Inferior parietal cortex (tissue), 1 donor: ENCODE measurements at regions not wholly inside any gene's neighbourhood (a gene's known extent, or its start where the extent isn't known, plus 50 kb on each side); places are given as distances from the start of the nearest gene placed in this dataset.
"Not testable (repeated sequence)": the region's sequence is repeated elsewhere in the genome, so short reads cannot be mapped to it uniquely, and the experiment has no call there.

Experiments used
- DNase-seq: peaks from one replicate; pipeline ENCODE4 v3.0.0-alpha.2; 2016; ENCODE audit errors: extremely low spot score

GRCh38 chr5:125898851-125899405 lies 524.3 kb upstream of the GRAMD2B start:
- DNase-seq, result no peak

DNA sequence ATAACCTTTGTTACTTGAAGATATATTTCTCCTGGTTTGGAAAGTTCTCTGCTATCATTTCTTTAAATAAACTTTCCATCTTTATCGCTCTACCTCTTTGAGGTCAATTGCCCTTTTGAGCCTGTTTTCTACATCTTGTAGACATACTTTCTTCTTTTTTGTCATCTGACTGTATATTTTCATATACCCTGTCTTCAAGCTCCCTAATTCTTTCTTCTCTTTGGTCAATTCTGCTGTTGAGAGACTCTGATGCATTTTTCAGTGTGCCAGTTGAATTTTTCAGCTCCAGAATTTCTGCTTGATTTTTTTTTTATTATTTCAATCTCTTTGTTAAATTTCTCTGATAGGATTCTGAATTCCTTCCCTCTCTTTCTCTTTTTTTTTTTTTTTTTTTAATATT lies 511.2 kb upstream of the GRAMD2B start:
- DNase-seq, result no peak

GRCh38 chr5:125913200-125913599 lies 510.0 kb upstream of the GRAMD2B start:
- no peak for DNase-seq

- DNase-seq, result no peak
These were observed 508.7 kb upstream of the GRAMD2B start for GRCh38 chr5:125914471-125914870.

DNA sequence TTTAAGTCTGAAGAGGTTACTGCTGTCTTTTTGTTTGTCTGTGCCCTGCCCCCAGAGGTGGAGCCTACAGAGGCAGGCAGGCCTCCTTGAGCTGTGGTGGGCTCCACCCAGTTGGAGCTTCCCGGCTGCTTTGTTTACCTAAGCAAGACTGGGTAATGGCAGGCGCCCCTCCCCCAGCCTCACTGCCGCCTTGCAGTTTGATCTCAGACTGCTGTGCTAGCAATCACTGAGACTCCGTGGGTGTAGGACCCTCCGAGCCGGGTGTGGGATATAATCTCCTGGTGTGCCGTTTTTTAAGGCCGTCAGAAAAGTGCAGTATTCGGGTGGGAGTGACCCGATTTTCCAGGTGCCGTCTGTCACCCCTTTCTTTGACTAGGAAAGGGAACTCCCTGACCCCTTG lies 499.3 kb upstream of the GRAMD2B start:
- DNase-seq, result not testable (repeated sequence)

- DNase-seq, result no peak
These were observed 497.0 kb upstream of the GRAMD2B start for GRCh38 chr5:125926172-125926571.

GRCh38 chr5:125928663-125929062 lies 494.5 kb upstream of the GRAMD2B start:
- DNase-seq, result no peak

DNA sequence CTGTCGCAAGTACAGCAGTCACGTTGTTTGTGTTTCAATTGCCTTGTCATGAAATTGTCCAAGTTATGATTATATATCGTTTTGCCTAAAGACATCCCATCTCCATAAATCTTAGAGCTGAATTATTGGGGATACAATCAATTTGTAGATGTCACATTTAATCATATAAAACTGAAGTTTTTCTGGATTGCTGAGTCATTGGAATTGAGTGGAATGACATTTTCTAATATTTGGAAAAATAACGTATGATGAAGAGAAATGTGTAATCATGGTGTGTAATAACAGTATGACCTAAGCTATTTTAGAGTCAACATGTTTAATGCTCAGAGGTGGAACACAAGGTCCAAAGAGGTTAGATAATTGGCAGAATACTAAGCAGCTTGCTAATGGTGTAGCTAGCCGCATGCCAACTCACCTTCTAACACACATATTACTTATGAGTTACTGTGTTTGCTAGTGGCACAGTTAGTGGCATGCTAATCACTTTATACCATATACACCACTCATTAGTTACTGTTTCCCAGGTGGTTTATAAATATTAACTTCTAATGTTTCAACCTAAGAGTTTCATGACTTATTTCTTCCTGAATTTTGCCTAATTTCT lies 473.1 kb upstream of the GRAMD2B start:
- no peak for DNase-seq

- DNase-seq, result no peak
These were observed 462.1 kb upstream of the GRAMD2B start for GRCh38 chr5:125961150-125961549.

- DNase-seq, result no peak
These were observed 457.6 kb upstream of the GRAMD2B start for GRCh38 chr5:125965577-125965976.

DNA sequence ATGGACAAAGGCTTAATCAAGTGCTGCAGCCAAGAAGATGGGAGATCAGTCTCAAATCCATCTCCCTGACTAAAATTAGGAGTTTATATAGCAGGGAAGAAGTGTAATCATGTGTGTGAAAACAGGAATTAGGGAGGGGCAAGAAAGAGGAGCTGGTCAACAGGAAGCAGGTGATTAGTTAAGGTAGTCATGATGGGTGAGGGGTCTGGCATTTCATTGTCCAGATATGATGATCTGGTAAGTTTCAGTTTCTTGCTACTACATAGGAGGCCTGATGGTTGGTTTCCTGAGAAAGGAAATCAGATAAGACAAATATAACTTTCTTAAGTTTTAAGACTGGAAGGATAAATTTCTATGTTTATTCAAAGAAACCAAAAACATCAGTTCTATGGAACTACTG lies 455.6 kb upstream of the GRAMD2B start:
- DNase-seq, result no peak

DNA sequence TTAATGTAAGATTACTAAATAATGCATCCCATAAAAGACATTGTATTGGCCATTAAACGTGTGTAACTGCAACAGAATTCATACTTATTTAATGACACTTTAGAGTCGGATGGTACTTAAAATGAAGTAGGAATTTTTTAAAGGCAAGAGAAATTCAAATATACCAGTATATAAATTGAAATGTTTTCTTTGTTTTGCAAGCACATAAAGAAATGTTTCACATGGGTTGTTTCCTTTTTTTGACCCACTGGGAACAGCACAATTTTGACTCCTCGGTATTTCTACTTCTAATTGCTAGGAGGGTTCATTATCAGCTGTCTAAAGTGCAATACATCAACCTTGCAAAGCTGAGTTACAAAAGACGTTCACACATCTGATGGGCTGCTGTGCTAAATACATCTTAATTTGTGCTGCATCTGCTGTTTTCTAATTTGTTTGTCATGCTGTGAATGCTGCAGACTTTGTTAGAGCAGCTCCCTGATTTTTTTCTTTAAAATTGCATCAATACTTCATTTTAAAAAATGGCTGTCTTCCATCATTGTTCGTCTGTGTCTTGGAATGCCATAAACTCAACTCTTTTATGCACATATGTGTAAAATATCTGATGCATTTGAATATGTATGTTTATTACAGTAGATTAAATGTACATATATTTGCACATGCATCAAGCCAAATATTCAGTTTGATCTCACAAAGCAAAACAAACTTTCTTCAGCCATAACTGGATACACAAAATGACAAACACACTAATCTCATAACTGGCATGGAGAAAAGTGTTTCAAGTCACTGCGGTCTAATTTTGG lies 454.0 kb upstream of the GRAMD2B start:
- no peak for DNase-seq

- DNase-seq, result no peak
These were observed 453.4 kb upstream of the GRAMD2B start for GRCh38 chr5:125969814-125970171.

DNA sequence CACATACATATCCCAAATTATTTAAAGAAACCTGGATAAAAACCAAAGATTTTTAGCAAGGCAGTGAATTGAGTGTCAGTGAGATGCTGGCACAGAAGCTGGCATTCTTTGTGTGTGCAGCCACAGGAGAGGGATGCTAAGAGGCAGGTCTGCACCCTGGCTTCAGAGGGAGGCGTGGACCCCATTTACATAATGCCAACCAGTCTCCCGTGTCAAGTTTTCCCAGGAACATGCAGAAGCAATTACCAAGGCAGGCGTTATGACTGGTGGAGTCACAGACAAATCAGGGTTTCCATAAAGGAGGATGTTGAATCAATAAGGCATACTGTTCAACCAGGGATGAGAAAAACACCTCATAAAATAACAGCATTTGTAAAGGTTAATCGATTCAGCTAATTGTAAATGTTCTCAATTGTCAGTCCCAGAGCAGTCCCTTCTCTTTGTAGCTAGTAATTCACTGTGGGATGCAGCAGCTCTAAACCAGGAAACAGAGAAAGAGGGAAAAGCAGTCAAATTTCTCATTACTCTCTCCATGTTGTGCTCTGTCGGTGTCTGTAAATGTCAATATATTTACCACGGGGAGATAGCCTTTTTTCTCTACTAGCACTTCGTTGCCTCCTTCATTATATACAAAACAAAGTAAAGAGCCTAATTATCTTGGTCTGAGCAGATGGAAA lies 452.4 kb upstream of the GRAMD2B start:
- no peak for DNase-seq

- no peak for DNase-seq
These were observed 450.5 kb upstream of the GRAMD2B start for GRCh38 chr5:125972706-125973105.

DNA sequence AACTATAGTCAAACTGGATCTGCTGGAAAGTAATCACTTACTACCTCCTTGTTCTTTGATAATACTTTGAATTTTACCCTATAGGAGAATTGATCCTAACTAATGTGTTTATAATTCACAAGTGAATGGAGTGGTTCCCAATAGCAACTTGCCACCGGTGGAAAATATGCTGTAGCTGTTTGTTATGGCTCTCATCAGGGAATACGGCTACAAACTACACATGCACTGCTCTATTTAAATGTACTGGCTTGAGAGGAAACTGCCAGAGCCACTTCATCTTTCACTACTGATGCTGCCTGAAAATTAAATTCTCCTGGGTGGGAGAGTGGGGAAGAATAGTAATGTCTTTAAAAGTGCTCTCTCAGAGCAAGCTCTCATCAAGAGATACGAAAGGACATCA lies 448.5 kb upstream of the GRAMD2B start:
- no peak for DNase-seq

DNA sequence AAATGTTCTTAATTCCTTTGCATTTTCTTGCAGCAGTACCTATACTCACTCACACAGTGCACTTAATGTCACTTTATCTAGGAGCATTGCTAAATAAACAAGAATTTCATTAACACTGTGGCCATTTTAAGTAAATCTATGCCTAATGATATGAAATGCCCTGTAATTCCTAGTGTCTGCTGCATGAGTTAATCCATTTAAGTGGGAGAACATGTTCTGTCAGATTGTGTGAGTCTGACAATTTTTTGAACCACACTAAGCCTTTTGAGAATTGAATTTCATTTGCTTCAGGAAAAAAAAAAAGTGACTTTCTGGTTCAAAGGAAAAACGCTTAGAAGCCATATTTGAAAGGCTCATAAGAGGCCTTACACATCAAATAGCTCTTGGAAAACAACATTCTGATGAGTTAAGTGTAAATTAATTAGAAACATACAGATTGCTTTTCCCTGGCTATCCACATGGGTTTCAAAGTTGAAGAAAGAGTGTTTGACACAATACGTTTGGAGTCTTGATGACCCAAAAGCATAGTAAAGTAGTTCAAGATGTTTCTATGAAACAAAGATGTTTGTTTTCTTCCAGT lies 446.7 kb upstream of the GRAMD2B start:
- no peak for DNase-seq

- no peak for DNase-seq
These were observed 445.2 kb upstream of the GRAMD2B start for GRCh38 chr5:125978015-125978414.

DNA sequence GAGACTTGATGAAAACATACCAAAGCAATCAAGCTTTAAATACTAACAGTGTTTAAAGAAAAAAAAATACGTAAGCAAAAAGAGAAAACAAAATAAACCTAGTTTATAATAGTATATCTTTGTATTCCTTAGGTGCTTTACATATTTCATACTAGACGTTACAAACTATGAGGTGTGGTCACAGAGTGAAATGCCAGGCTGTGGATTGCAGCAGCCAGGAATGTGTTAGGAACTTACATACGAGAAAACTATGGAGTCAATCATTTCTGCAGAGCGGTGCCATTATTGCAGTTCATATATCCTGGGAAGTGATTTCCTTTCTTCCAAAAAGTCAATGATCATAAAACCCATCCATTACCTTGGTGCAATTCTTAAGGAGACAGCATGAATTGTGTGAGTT lies 443.6 kb upstream of the GRAMD2B start:
- DNase-seq, result no peak

- no peak for DNase-seq
These were observed 442.2 kb upstream of the GRAMD2B start for GRCh38 chr5:125981016-125981415.

DNA sequence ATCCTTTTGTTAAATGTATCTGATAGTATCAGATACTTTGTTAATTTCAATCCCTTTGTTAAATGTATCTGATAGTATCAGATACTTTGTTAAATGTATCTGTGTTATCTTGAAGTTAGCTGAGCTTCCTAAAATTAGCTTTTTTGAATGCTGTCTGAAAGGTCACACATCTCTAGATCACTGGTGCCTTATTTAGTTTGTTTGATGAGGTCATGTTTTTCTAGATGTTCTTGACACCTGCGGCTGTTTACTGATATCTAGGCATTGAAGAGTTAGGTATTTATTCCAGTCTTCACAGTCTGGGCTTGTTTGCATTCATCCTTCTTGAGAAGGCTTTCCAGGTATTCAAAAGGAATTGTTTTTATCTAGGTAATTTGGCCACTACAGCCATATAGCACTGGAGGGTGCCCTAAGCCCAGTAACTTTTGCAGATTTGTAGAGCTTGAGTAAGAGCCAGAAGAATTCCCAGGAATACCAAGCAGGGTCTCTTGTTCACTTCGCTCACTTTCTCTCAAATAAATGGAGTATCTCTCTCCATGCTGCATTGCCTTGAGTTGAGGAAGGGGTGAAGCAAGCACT lies 435.4 kb upstream of the GRAMD2B start:
- no peak for DNase-seq

DNA sequence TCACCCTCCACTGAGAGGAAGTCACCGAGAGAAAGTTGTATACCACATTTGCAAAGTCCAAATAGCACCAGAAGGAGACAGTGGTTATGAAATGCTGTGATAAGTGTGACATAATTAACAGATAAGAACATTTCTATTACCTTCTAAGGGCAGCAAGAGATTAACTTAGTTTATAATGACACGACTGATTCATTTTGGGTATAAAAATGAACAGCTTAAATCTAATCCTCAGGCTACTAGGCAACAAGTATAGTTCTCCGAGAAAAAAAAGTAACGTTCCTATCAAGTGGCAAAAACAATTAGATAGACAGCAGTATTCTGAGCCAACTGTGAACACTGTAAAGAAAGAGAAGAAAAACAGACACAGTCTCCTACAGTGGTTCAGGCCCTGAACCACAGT lies 431.2 kb upstream of the GRAMD2B start:
- no peak for DNase-seq
